ENCODE measurements at regions not wholly inside any gene's neighbourhood (a gene's known extent, or its start where the extent isn't known, plus 50 kb on each side); places are given as distances from the start of the nearest gene placed in this dataset.
"Not testable (repeated sequence)": the region's sequence is repeated elsewhere in the genome, so short reads cannot be mapped to it uniquely, and the experiment has no call there.

- Histone ChIP-seq H3K9me2 (replicated peaks; ENCODE audit: insufficient read depth, low read length) (no peaks in the 10 kb centered on the region), H3K79me2 (ENCODE audit: low read length) (no peaks in the 10 kb centered on the region), H3K4me2 (ENCODE audit: low read depth, low read length) (no peak overlapping the region), H3F3A (ENCODE audit: insufficient read depth, low read length) (no peaks in the 10 kb centered on the region), H3K9me3 (replicated peaks; ENCODE audit: insufficient read depth, low read length) (no peaks in the 10 kb centered on the region), H2AFZ (ENCODE audit: low read length) (no peak overlapping the region), H3K4me3 (ENCODE audit: low read length) (no peak overlapping the region), H3K9ac (ENCODE audit: low read length) (no peak overlapping the region), H3K4me1 (ENCODE audit: low read length) (no peaks in the 10 kb centered on the region), H3K27me3 (replicated peaks; ENCODE audit: insufficient read depth, low read length) (no peaks in the 10 kb centered on the region), H3K36me3 (replicated peaks; ENCODE audit: insufficient read depth, low read length) (no peaks in the 10 kb centered on the region), H3K27ac (ENCODE audit: low read length) (no peak overlapping the region), H4K20me1 (ENCODE audit: insufficient read depth, low read length) (no peaks in the 10 kb centered on the region)
- TF ChIP-seq EZH2 (optimal IDR thresholded peaks at IDR 0.05; ENCODE audit: low read depth, low read length): no peak
- TF ChIP-seq, protein P1, sequence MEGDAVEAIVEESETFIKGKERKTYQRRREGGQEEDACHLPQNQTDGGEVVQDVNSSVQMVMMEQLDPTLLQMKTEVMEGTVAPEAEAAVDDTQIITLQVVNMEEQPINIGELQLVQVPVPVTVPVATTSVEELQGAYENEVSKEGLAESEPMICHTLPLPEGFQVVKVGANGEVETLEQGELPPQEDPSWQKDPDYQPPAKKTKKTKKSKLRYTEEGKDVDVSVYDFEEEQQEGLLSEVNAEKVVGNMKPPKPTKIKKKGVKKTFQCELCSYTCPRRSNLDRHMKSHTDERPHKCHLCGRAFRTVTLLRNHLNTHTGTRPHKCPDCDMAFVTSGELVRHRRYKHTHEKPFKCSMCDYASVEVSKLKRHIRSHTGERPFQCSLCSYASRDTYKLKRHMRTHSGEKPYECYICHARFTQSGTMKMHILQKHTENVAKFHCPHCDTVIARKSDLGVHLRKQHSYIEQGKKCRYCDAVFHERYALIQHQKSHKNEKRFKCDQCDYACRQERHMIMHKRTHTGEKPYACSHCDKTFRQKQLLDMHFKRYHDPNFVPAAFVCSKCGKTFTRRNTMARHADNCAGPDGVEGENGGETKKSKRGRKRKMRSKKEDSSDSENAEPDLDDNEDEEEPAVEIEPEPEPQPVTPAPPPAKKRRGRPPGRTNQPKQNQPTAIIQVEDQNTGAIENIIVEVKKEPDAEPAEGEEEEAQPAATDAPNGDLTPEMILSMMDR (IDR thresholded peaks at IDR 0.05; ENCODE audit: low read length): no peak
- no peak for TF ChIP-seq EZH2phosphoT487 (IDR thresholded peaks at IDR 0.05; ENCODE audit: low read length)
- DNase-seq: no peak
These were observed 257.5 kb downstream of the HAPSTR1 start for GRCh38 chr16:9348912-9349311.

DNA sequence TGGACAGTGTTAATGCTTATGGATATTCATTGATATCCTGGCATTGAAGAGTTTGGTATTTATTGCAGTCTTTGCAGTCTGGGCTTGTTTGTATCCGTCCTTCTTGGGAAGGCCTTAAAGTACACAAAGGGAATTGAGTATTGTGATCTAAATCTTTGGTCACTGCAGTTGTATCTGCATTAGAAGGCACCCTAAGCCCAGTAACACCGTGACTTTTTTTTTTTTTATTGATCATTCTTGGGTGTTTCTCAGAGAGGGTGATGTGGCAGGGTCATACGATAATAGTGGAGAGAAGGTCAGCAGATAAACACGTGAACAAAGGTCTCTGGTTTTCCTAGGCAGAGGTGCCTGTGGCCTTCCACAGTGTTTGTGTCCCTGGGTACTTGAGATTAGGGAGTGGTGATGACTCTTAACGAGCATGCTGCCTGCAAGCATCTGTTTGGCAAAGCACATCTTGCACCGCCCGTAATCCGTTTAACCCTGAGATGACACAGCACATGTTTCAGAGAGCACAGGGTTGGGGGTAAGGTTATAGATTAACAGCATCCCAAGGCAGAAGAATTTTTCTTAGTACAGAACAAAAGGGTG lies 258.0 kb downstream of the HAPSTR1 start:
- DNase-seq; H2AFZ ChIP-seq (ENCODE audit: low read length); H3K27ac ChIP-seq (ENCODE audit: low read length); H3K4me1 ChIP-seq (ENCODE audit: low read length); H3K9me2 ChIP-seq (replicated peaks; ENCODE audit: insufficient read depth, low read length); H3K4me2 ChIP-seq (ENCODE audit: low read depth, low read length); H3K4me3 ChIP-seq (ENCODE audit: low read length); H3F3A ChIP-seq (ENCODE audit: insufficient read depth, low read length); H3K9me3 ChIP-seq (replicated peaks; ENCODE audit: insufficient read depth, low read length); H3K9ac ChIP-seq (ENCODE audit: low read length); H3K27me3 ChIP-seq (replicated peaks; ENCODE audit: insufficient read depth, low read length); H4K20me1 ChIP-seq (ENCODE audit: insufficient read depth, low read length); H3K79me2 ChIP-seq (ENCODE audit: low read length); H3K36me3 ChIP-seq (replicated peaks; ENCODE audit: insufficient read depth, low read length): not testable (repeated sequence)

- not testable (repeated sequence) for H2AFZ ChIP-seq (ENCODE audit: low read length); H4K20me1 ChIP-seq (ENCODE audit: insufficient read depth, low read length); H3K36me3 ChIP-seq (replicated peaks; ENCODE audit: insufficient read depth, low read length); H3K4me1 ChIP-seq (ENCODE audit: low read length); H3F3A ChIP-seq (ENCODE audit: insufficient read depth, low read length); H3K79me2 ChIP-seq (ENCODE audit: low read length); H3K4me3 ChIP-seq (ENCODE audit: low read length); H3K27ac ChIP-seq (ENCODE audit: low read length); H3K9me3 ChIP-seq (replicated peaks; ENCODE audit: insufficient read depth, low read length); DNase-seq; H3K4me2 ChIP-seq (ENCODE audit: low read depth, low read length); H3K9ac ChIP-seq (ENCODE audit: low read length); H3K27me3 ChIP-seq (replicated peaks; ENCODE audit: insufficient read depth, low read length); H3K9me2 ChIP-seq (replicated peaks; ENCODE audit: insufficient read depth, low read length)
These were observed 258.8 kb downstream of the HAPSTR1 start for GRCh38 chr16:9350119-9350799.

- H3K36me3 ChIP-seq (replicated peaks; ENCODE audit: insufficient read depth, low read length): no peaks in the 10 kb centered on the region
- no peak for DNase-seq
- H3K4me2 ChIP-seq (ENCODE audit: low read depth, low read length): no peak overlapping the region
- no peaks in the 10 kb centered on the region for H4K20me1 ChIP-seq (ENCODE audit: insufficient read depth, low read length)
- H3K9me3 ChIP-seq (replicated peaks; ENCODE audit: insufficient read depth, low read length): no peaks in the 10 kb centered on the region
- TF ChIP-seq, protein P1 (IDR thresholded peaks at IDR 0.05; ENCODE audit: low read length): no peak
- TF ChIP-seq EZH2phosphoT487 (IDR thresholded peaks at IDR 0.05; ENCODE audit: low read length) (no peak), EZH2 (optimal IDR thresholded peaks at IDR 0.05; ENCODE audit: low read depth, low read length) (no peak)
- no peaks in the 10 kb centered on the region for H3K9me2 ChIP-seq (replicated peaks; ENCODE audit: insufficient read depth, low read length)
- no peak overlapping the region for H3K4me3 ChIP-seq (ENCODE audit: low read length)
- H3K4me1 ChIP-seq (ENCODE audit: low read length): no peaks in the 10 kb centered on the region
- H3F3A ChIP-seq (ENCODE audit: insufficient read depth, low read length): no peaks in the 10 kb centered on the region
- H3K9ac ChIP-seq (ENCODE audit: low read length): no peak overlapping the region
- H3K79me2 ChIP-seq (ENCODE audit: low read length): no peaks in the 10 kb centered on the region
- H3K27ac ChIP-seq (ENCODE audit: low read length): no peak overlapping the region
- H2AFZ ChIP-seq (ENCODE audit: low read length): no peak overlapping the region
- no peaks in the 10 kb centered on the region for H3K27me3 ChIP-seq (replicated peaks; ENCODE audit: insufficient read depth, low read length)
These were observed 260.0 kb downstream of the HAPSTR1 start for GRCh38 chr16:9351440-9351839.
